Psoas muscle (tissue), 7 donors: ENCODE measurements at regions not wholly inside any gene's neighbourhood (a gene's known extent, or its start where the extent isn't known, plus 50 kb on each side); places are given as distances from the start of the nearest gene placed in this dataset.

Experiments used
- ATAC-seq, 4 donors: fragments of 200-7000 bp; cut with Tn5 transposase; one replicate each; pipeline ENCODE4 v1.9.1; 2020; ENCODE audit warnings: moderate library complexity in 3 of 4, mild to moderate bottlenecking in 2 of 4
- DNase-seq, 2 donors: peaks; one replicate each; pipeline ENCODE4 v3.0.0-alpha.2; 2020
- H3K27ac ChIP-seq: fragments of 200-600 bp; one replicate; pipeline ENCODE4 v1.8.0; 2022
- H3K27me3 ChIP-seq, 3 donors: fragments of 200-600 bp in 1 of 3; one replicate each; pipeline versions ENCODE4 v1.6.1 to v1.8.0; 2013 to 2022; ENCODE audit warnings: low read length in 2 of 3, mild to moderate bottlenecking in 2 of 3, moderate library complexity in 1 of 3; ENCODE audit not compliant: insufficient read depth in 3 of 3
- H3K36me3 ChIP-seq, 2 donors: fragments of 200-600 bp in 1 of 2; one replicate each; pipeline versions ENCODE4 v1.6.1 to v1.8.0; 2013 to 2022; ENCODE audit warnings: low read depth in 1 of 2, mild to moderate bottlenecking in 1 of 2, moderate library complexity in 1 of 2; ENCODE audit not compliant: insufficient read depth in 1 of 2
- H3K4me1 ChIP-seq: fragments of 200-600 bp; one replicate; pipeline ENCODE4 v1.8.0; 2022
- H3K4me3 ChIP-seq: fragments of 200-600 bp; one replicate; pipeline ENCODE4 v1.8.0; 2022; ENCODE audit warnings: mild to moderate bottlenecking
- H3K9me3 ChIP-seq: fragments of 200-600 bp; one replicate; pipeline ENCODE4 v1.8.0; 2022
- WGBS, 3 donors: extraction: QIAGEN DNeasy Blood & Tissue Kit; methylation state at CpG; one replicate each; pipeline versions ENCODE4 v1.1.6 to v1.1.7; 2013; 5-methylcytosine and 5-hydroxymethylcytosine counted together
- intact Hi-C, 2 donors: fragments of 100-400 bp; cut with DNase I; formaldehyde crosslinking; loops; one replicate each; pipeline versions ENCODE4 v1.11.0 to v1.14.2; 2022
- TF ChIP-seq, protein P1 (sequence below): fragments of 200-600 bp; IDR thresholded peaks from one replicate; pipeline ENCODE4 v1.8.0; 2022; ENCODE audit warnings: antibody characterized with exemption
- donor health status: healthy with polysubstance abuse.
- donor health status: DM: no; HTN: no; CAD: no; lungs with moderate emphysema.
- donor health status: Bipolar disorder and iron deficiency.
- donor health status: healthy.
- donor health status: DM: yes; HTN: yes; CAD: no.
- donor health status: DM: no; HTN: no; CAD: no.
- donor health status: DM: yes; HTN: yes; CAD: no.

DNA sequence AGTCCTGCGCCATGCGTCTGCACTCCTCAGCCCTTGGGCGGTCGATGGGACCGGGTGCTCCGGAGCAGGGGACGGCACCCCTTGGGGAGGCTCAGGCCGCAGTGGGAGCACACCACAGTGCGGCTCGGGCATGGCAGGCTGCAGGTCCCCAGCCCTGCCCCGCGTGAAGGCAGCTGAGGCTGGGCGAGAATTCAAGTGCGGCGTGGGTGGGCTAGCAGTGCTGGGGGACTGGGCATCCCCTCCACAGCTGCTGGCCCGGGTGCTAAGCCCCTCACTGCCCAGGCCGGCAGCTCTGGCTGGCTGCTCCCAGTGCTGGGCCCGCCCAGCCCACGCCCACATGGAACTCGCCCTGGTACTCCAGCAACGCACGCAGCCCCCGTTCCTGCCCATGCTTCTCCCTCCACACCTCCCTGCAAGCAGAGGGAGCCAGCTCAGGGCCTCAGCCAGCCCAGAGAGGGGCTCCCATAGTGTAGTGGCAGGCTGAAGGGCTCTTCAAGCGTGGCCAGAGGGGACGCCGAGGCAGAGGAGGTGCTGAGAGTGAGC is 198.3 kb upstream of the CNTNAP5 start:
- no peaks in the 10 kb centered on the region for H3K4me1 ChIP-seq
- H3K27ac ChIP-seq, result no peak overlapping the region
- intact Hi-C loops, result no loop called here
- DNase-seq, result no peak
- ATAC-seq, result no peak
- H3K9me3 ChIP-seq, result no peaks in the 10 kb centered on the region
- no peak overlapping the region for H3K4me3 ChIP-seq
- H3K36me3 ChIP-seq, result no peaks in the 10 kb centered on the region
- 93 to 95% (median 94%) methylated on average over 23 to 26 of the region's 26 CpGs for WGBS, 3 donors
- no peaks in the 10 kb centered on the region for H3K27me3 ChIP-seq
- TF ChIP-seq, protein P1, sequence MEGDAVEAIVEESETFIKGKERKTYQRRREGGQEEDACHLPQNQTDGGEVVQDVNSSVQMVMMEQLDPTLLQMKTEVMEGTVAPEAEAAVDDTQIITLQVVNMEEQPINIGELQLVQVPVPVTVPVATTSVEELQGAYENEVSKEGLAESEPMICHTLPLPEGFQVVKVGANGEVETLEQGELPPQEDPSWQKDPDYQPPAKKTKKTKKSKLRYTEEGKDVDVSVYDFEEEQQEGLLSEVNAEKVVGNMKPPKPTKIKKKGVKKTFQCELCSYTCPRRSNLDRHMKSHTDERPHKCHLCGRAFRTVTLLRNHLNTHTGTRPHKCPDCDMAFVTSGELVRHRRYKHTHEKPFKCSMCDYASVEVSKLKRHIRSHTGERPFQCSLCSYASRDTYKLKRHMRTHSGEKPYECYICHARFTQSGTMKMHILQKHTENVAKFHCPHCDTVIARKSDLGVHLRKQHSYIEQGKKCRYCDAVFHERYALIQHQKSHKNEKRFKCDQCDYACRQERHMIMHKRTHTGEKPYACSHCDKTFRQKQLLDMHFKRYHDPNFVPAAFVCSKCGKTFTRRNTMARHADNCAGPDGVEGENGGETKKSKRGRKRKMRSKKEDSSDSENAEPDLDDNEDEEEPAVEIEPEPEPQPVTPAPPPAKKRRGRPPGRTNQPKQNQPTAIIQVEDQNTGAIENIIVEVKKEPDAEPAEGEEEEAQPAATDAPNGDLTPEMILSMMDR, result no peak

DNA sequence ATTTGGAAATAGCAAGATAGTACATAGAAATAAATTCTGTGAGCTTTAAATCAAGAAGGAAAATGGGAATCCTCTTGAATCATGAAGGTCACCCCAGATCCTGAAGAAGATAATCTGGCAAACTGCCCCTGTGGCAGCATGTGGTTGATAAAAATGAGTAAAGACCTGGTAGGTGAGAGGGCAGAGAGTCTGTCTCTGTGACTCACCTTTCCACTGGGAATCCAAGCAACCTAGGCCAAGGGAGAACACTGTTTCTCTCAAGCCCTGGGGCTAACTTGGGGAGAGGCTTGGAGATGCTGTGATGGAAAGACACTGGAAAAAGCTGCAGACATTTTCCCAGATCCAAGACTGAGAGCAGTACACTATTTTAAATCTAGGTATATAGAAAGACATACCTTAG is 185.8 kb upstream of the CNTNAP5 start:
- H3K4me1 ChIP-seq, result no peaks in the 10 kb centered on the region
- DNase-seq (no peak), ATAC-seq (no peak)
- intact Hi-C loops, result no loop called here
- TF ChIP-seq, protein P1, result no peak
- H3K36me3 ChIP-seq, result no peaks in the 10 kb centered on the region
- no peaks in the 10 kb centered on the region for H3K9me3 ChIP-seq
- H3K27me3 ChIP-seq, result no peaks in the 10 kb centered on the region
- no peak overlapping the region for H3K27ac ChIP-seq
- no peak overlapping the region for H3K4me3 ChIP-seq

DNA sequence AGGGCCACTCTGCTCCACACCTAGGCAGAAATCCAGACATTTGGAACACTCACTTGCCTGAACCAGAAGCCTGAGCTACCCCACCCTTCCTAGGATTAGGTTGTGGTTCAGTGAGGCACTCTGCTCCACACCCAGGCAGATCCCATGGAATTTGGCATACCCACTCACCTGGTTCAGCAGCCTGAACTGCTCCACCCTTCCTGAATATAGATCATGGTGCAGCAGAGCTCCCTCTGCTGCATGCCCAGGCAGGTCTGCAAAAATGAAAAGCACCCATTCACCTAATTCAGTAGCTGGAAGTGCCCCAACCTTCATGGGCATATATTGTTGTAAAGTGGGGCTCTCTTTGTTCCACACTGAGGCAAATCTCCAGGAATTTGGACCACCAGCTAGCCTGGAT is 185.1 kb upstream of the CNTNAP5 start:
- DNase-seq (no peak), ATAC-seq (no peak)
- H3K27me3 ChIP-seq, result no peaks in the 10 kb centered on the region
- H3K27ac ChIP-seq, result no peak overlapping the region
- TF ChIP-seq, protein P1, result no peak
- intact Hi-C loops, result no loop called here
- H3K9me3 ChIP-seq, result no peaks in the 10 kb centered on the region
- H3K4me3 ChIP-seq, result no peak overlapping the region
- no peaks in the 10 kb centered on the region for H3K4me1 ChIP-seq
- H3K36me3 ChIP-seq, result no peaks in the 10 kb centered on the region

DNA sequence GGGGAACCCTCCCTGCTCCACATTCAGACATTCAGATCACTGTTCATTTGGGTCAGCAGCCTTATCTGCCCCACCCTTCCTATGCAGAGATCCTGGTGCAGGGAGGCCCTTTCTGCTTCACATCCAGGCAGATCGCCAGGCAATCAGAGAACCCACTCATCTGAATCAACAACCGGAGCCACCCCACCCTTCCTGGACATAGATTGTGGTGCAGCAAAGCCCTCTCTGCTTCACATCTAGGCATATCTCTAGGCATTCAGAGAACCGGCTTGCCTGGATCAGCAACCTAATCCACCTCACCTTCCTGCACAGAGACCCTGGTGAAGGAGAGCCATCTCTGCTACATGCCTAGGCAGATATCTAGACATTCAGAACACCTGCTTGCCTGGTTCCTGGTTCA is 184.5 kb upstream of the CNTNAP5 start:
- no peaks in the 10 kb centered on the region for H3K27me3 ChIP-seq
- ATAC-seq, result no peak
- H3K9me3 ChIP-seq, result no peaks in the 10 kb centered on the region
- WGBS, 3 donors, result 82 to 94% (median 93%) methylated on average over 3 of the region's 3 CpGs
- H3K4me1 ChIP-seq, result no peaks in the 10 kb centered on the region
- no peak overlapping the region for H3K27ac ChIP-seq
- intact Hi-C loops, result no loop called here
- TF ChIP-seq, protein P1, result no peak
- DNase-seq, result no peak
- H3K36me3 ChIP-seq, result no peaks in the 10 kb centered on the region
- H3K4me3 ChIP-seq, result no peak overlapping the region

DNA sequence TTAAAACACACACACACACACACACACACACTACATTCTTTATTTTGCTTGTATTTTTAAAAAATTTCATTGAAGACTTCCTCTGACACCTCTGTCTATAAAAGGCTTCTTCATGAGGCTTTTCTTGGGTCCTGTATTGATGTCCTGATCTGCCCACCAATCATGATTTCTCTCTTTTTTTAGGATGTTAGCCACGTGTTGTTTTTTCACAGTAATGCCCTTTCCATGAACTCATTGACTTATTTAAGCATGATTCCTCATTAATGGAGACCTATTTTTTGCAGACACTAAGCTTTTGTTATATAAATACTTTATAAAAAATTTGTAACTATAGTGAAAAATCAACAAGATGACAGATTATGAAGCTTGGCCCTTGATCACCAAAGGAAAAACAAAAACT is 173.8 kb upstream of the CNTNAP5 start:
- WGBS, 3 donors, result 25 to 50% (median 35%) methylated on average over 1 of the region's 1 CpG
- Histone ChIP-seq H3K4me3 (no peak overlapping the region), H3K27ac (no peak overlapping the region), H3K4me1 (no peaks in the 10 kb centered on the region), H3K36me3 (no peaks in the 10 kb centered on the region), H3K9me3 (peaks cover 3% of the 10 kb centered on the region), H3K27me3 (no peaks in the 10 kb centered on the region)
- ATAC-seq, result no peak
- TF ChIP-seq, protein P1, result no peak
- intact Hi-C loops, result no loop called here
- no peak for DNase-seq
